ENCODE measurements at regions not wholly inside any gene's neighbourhood (a gene's known extent, or its start where the extent isn't known, plus 50 kb on each side); places are given as distances from the start of the nearest gene placed in this dataset.

GRCh38 chrX:22527302-22527701 lies 254.6 kb downstream of the CBLL2 start:
- TF ChIP-seq CTCF (IDR thresholded peaks at IDR 0.05) (no peak), POLR2A (IDR thresholded peaks at IDR 0.05) (no peak), POLR2AphosphoS5 (IDR thresholded peaks at IDR 0.05) (no peak)

Data from prostate gland (tissue), 2 donors.